ENCODE measurements at regions not wholly inside any gene's neighbourhood (a gene's known extent, or its start where the extent isn't known, plus 50 kb on each side); places are given as distances from the start of the nearest gene placed in this dataset.

DNA sequence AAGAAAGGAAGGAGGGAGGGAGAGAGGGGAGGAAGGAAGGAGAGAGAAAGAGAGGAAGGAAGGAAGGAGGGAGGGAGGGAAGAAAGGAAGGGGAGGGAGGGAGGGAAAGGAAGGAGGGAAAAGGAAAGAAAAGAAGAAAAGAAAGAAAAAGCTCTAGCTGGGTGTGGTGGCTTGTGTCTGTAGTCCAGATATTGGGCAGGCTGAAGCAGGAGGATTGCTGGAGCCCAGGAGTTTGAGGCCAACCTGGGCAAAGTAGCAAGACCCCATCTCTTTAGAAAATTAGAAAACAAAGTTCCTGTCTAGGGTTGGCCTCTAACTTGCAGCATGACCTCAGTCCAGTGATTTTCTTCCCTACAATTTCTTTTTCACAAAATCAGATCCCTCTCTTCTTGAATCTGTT is 208.2 kb upstream of the NUDT4 start:
- no peak for TF ChIP-seq EP300 (IDR thresholded peaks at IDR 0.05; ENCODE audit: borderline replicate concordance in 1 of 2, low read depth in 1 of 2, low read length in 1 of 2)
- no peak for TF ChIP-seq ELF1 (IDR thresholded peaks at IDR 0.05)
- TF ChIP-seq, protein P1, sequence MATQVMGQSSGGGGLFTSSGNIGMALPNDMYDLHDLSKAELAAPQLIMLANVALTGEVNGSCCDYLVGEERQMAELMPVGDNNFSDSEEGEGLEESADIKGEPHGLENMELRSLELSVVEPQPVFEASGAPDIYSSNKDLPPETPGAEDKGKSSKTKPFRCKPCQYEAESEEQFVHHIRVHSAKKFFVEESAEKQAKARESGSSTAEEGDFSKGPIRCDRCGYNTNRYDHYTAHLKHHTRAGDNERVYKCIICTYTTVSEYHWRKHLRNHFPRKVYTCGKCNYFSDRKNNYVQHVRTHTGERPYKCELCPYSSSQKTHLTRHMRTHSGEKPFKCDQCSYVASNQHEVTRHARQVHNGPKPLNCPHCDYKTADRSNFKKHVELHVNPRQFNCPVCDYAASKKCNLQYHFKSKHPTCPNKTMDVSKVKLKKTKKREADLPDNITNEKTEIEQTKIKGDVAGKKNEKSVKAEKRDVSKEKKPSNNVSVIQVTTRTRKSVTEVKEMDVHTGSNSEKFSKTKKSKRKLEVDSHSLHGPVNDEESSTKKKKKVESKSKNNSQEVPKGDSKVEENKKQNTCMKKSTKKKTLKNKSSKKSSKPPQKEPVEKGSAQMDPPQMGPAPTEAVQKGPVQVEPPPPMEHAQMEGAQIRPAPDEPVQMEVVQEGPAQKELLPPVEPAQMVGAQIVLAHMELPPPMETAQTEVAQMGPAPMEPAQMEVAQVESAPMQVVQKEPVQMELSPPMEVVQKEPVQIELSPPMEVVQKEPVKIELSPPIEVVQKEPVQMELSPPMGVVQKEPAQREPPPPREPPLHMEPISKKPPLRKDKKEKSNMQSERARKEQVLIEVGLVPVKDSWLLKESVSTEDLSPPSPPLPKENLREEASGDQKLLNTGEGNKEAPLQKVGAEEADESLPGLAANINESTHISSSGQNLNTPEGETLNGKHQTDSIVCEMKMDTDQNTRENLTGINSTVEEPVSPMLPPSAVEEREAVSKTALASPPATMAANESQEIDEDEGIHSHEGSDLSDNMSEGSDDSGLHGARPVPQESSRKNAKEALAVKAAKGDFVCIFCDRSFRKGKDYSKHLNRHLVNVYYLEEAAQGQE (IDR thresholded peaks at IDR 0.05; ENCODE audit: low read depth, low read length) = no peak
- no peak for TF ChIP-seq FOSL2 (IDR thresholded peaks at IDR 0.05; ENCODE audit: borderline replicate concordance, low read depth)
- TF ChIP-seq RCOR1 (IDR thresholded peaks at IDR 0.05; ENCODE audit: low read length) = no peak
- TF ChIP-seq FOXJ3 (CRISPR knock-in tag; IDR thresholded peaks at IDR 0.05) = no peak
- TF ChIP-seq RXRA (IDR thresholded peaks at IDR 0.05; ENCODE audit: borderline replicate concordance, low read depth) = no peak
- TF ChIP-seq, protein P2, sequence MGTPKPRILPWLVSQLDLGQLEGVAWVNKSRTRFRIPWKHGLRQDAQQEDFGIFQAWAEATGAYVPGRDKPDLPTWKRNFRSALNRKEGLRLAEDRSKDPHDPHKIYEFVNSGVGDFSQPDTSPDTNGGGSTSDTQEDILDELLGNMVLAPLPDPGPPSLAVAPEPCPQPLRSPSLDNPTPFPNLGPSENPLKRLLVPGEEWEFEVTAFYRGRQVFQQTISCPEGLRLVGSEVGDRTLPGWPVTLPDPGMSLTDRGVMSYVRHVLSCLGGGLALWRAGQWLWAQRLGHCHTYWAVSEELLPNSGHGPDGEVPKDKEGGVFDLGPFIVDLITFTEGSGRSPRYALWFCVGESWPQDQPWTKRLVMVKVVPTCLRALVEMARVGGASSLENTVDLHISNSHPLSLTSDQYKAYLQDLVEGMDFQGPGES (IDR thresholded peaks at IDR 0.05; ENCODE audit: low read depth, low read length) = no peak
- TF ChIP-seq MEF2A (IDR thresholded peaks at IDR 0.05; ENCODE audit: borderline replicate concordance, low read depth) = no peak
- TF ChIP-seq CHD2 (IDR thresholded peaks at IDR 0.05; ENCODE audit: low read length, partially characterized antibody) = no peak
- no peak for TF ChIP-seq POLR2AphosphoS5 (IDR thresholded peaks at IDR 0.05; ENCODE audit: low read depth, low read length)
- no peak for TF ChIP-seq RFX5 (IDR thresholded peaks at IDR 0.05; ENCODE audit: low read length)
- TF ChIP-seq, protein P3, sequence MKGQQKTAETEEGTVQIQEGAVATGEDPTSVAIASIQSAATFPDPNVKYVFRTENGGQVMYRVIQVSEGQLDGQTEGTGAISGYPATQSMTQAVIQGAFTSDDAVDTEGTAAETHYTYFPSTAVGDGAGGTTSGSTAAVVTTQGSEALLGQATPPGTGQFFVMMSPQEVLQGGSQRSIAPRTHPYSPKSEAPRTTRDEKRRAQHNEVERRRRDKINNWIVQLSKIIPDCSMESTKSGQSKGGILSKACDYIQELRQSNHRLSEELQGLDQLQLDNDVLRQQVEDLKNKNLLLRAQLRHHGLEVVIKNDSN (IDR thresholded peaks at IDR 0.05; ENCODE audit: borderline replicate concordance, low read depth) = no peak
- TF ChIP-seq NRF1 (IDR thresholded peaks at IDR 0.05; ENCODE audit: low read depth, low read length) = no peak
- TF ChIP-seq GABPA (IDR thresholded peaks at IDR 0.05; ENCODE audit: low read depth) = no peak
- TF ChIP-seq NFIC (IDR thresholded peaks at IDR 0.05; ENCODE audit: borderline replicate concordance) = no peak
- TF ChIP-seq TCF12 (IDR thresholded peaks at IDR 0.05) = no peak
- no peak for TF ChIP-seq TEAD4 (IDR thresholded peaks at IDR 0.05; ENCODE audit: borderline replicate concordance, insufficient read depth)
- CTCF ChIA-PET = interaction anchor here (1.3 kb wide), 1 partner anchor 211 kb away, joined by 3 read pairs; no protein-coding TSS in a partner anchor
- Histone ChIP-seq H3K9ac (no peak overlapping the region), H3K9me3 (no peaks in the 10 kb centered on the region), H2AFZ (ENCODE audit: low read depth) (no peak overlapping the region), H3K79me2 (ENCODE audit: insufficient read depth) (no peaks in the 10 kb centered on the region), H4K20me1 (ENCODE audit: insufficient read depth) (no peaks in the 10 kb centered on the region), H3K27me3 (ENCODE audit: insufficient read depth) (no peaks in the 10 kb centered on the region), H3K36me3 (replicated peaks in 1 of 2; ENCODE audit: control insufficient read depth in 1 of 2, insufficient read depth in 2 of 2, low read length in 1 of 2) (no peaks in the 10 kb centered on the region), H3F3A (replicated peaks; ENCODE audit: insufficient read depth) (peaks cover 7% of the 10 kb centered on the region), H3K4me3 (ENCODE audit: low read depth in 2 of 2, low read length in 1 of 2) (no peak overlapping the region), H3K4me2 (no peak overlapping the region), H3K4me1 (ENCODE audit: control insufficient read depth in 1 of 2, insufficient read depth in 2 of 2, low read depth in 1 of 2, low read length in 1 of 2) (peaks cover 16 to 22% of the 10 kb centered on the region in 2 experiments), H3K9me2 (no peaks in the 10 kb centered on the region), H3K27ac (ENCODE audit: low read depth in 2 of 2, low read length in 1 of 2) (no peak overlapping the region)
- DNase-seq = no peak
- POLR2A ChIA-PET = no interaction called here

Measured in SK-N-SH (cell line).